OCI-LY1 (cell line): ENCODE measurements at regions not wholly inside any gene's neighbourhood (a gene's known extent, or its start where the extent isn't known, plus 50 kb on each side); places are given as distances from the start of the nearest gene placed in this dataset.

Source experiments
- EZH2 ChIP-seq: fragments of 200-600 bp; sonication (generic), shearing (Covaris generic); IDR thresholded peaks from 2 replicates; pipeline ENCODE4 v1.8.0; 2017; ENCODE audit warnings: borderline replicate concordance, mixed run types, mild to moderate bottlenecking, antibody characterized with exemption, low read length, moderate library complexity, mixed read lengths
- TF ChIP-seq, protein P1 (sequence below): fragments of 200-600 bp; sonication (generic), shearing (Covaris generic); IDR thresholded peaks from 2 replicates; pipeline ENCODE4 v1.5.1; 2017; ENCODE audit warnings: mild to moderate bottlenecking, antibody characterized with exemption, low read length, moderate library complexity, mixed read lengths

DNA sequence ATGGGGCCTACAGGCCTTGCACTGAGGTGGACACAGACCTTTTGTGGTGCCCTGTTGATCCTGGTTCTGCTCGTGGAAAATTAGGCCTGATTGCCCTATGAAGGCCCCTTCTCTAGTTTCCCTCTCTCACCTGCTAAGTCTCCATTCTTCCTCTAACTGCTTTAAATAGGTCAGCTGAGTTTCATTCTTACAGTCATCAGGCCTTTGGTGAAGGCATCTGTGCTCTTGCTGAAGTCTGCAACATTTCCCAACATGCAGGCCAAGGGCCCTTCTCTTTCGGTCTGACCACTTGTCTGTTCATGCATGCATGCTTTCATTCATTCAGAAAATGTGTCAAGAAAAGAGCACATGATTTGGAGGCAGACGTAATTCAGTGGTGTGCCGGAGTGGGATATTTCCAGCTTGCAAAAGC, 244.0 kb downstream of the BUB3 start:
- no peak for TF ChIP-seq EZH2
- TF ChIP-seq, protein P1, sequence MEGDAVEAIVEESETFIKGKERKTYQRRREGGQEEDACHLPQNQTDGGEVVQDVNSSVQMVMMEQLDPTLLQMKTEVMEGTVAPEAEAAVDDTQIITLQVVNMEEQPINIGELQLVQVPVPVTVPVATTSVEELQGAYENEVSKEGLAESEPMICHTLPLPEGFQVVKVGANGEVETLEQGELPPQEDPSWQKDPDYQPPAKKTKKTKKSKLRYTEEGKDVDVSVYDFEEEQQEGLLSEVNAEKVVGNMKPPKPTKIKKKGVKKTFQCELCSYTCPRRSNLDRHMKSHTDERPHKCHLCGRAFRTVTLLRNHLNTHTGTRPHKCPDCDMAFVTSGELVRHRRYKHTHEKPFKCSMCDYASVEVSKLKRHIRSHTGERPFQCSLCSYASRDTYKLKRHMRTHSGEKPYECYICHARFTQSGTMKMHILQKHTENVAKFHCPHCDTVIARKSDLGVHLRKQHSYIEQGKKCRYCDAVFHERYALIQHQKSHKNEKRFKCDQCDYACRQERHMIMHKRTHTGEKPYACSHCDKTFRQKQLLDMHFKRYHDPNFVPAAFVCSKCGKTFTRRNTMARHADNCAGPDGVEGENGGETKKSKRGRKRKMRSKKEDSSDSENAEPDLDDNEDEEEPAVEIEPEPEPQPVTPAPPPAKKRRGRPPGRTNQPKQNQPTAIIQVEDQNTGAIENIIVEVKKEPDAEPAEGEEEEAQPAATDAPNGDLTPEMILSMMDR: no peak
